H1 (cell line): ENCODE measurements at regions not wholly inside any gene's neighbourhood (a gene's known extent, or its start where the extent isn't known, plus 50 kb on each side); places are given as distances from the start of the nearest gene placed in this dataset.

Source experiments
- CEBPB ChIP-seq: IDR thresholded peaks from 2 replicates; pipeline ENCODE4 v1.6.1; 2012; ENCODE audit warnings: low read depth, low read length
- KDM5A ChIP-seq: fragments of 200-600 bp; IDR thresholded peaks from 2 replicates; pipeline ENCODE4 v1.7.1; 2012; ENCODE audit warnings: mild to moderate bottlenecking, low read length, inconsistent platforms, mixed read lengths
- POLR2AphosphoS5 ChIP-seq: IDR thresholded peaks from 2 replicates; pipeline ENCODE4 v1.6.1; 2011; ENCODE audit warnings: low read depth, low read length
- RAD21 ChIP-seq, 2 experiments: IDR thresholded peaks in 1 of 2; conservative IDR thresholded peaks in 1 of 2; 2 replicates each; pipeline ENCODE4 v1.6.1; 2011; ENCODE audit warnings: low read depth in 2 of 2, low read length in 2 of 2, improper control_type of control experiment in 1 of 2, inconsistent platforms in 1 of 2, mild to moderate bottlenecking in 1 of 2, moderate library complexity in 1 of 2
- TAF1 ChIP-seq: IDR thresholded peaks from 2 replicates; pipeline ENCODE4 v1.6.1; 2011; ENCODE audit warnings: mild to moderate bottlenecking, low read depth, low read length
- ZNF274 ChIP-seq: IDR thresholded peaks from 2 replicates; pipeline ENCODE4 v1.7.0; 2012; ENCODE audit warnings: low read length, borderline replicate concordance; ENCODE audit errors: extremely low read depth
- TF ChIP-seq, protein P1 (sequence below), 3 experiments: IDR thresholded peaks; 1 replicate in 2 of 3; 2 replicates in 1 of 3; pipeline versions ENCODE4 v1.5.1 to v1.6.1; 2011; ENCODE audit warnings: low read length in 3 of 3, mild to moderate bottlenecking in 3 of 3, inconsistent platforms in 2 of 3, low read depth in 1 of 3, moderate library complexity in 1 of 3; ENCODE audit not compliant: insufficient read depth in 1 of 3; ENCODE audit errors: control extremely low read depth in 1 of 3
- TF ChIP-seq, protein P2 (sequence below): IDR thresholded peaks from 2 replicates; pipeline ENCODE4 v1.6.1; 2011; ENCODE audit warnings: low read depth, mild to moderate bottlenecking, low read length; ENCODE audit not compliant: insufficient read depth

DNA sequence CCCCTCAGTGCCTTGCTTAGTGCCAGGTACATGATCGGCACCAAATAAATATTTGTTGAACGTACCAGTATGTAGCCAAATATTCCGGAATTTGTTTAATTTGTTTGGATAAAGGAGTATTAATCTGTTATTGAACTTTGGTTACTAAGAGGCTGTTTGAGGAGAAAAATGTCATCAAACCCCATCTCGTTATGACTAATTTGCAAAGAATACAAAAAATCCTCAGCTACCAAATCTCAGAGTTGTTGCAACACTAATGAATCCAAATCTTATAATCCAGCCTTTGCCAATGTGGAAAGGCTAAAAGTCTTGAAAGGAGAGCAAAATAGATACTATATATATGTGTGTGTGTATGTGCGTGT, 79.5 kb downstream of the KLF5 start:
- TF ChIP-seq, protein P1, sequence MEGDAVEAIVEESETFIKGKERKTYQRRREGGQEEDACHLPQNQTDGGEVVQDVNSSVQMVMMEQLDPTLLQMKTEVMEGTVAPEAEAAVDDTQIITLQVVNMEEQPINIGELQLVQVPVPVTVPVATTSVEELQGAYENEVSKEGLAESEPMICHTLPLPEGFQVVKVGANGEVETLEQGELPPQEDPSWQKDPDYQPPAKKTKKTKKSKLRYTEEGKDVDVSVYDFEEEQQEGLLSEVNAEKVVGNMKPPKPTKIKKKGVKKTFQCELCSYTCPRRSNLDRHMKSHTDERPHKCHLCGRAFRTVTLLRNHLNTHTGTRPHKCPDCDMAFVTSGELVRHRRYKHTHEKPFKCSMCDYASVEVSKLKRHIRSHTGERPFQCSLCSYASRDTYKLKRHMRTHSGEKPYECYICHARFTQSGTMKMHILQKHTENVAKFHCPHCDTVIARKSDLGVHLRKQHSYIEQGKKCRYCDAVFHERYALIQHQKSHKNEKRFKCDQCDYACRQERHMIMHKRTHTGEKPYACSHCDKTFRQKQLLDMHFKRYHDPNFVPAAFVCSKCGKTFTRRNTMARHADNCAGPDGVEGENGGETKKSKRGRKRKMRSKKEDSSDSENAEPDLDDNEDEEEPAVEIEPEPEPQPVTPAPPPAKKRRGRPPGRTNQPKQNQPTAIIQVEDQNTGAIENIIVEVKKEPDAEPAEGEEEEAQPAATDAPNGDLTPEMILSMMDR (IDR thresholded peaks at IDR 0.05; ENCODE audit: control extremely low read depth in 1 of 3, insufficient read depth in 1 of 3, low read depth in 1 of 3, low read length in 3 of 3) = no peak
- TF ChIP-seq KDM5A (no peak), CEBPB (no peak), RAD21 (IDR thresholded peaks at IDR 0.05 in 1 of 2, conservative IDR thresholded peaks at IDR 0.05 in 1 of 2; ENCODE audit: low read depth in 2 of 2, low read length in 2 of 2) (no peak), ZNF274 (no peak), TAF1 (no peak), POLR2AphosphoS5 (no peak)
- TF ChIP-seq, protein P2, sequence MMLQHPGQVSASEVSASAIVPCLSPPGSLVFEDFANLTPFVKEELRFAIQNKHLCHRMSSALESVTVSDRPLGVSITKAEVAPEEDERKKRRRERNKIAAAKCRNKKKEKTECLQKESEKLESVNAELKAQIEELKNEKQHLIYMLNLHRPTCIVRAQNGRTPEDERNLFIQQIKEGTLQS = no peak
